Lower lobe of right lung (tissue), 2 donors: ENCODE measurements at regions not wholly inside any gene's neighbourhood (a gene's known extent, or its start where the extent isn't known, plus 50 kb on each side); places are given as distances from the start of the nearest gene placed in this dataset.

Experiments used
- ATAC-seq, 2 donors: fragments of 200-7000 bp; cut with Tn5 transposase; one replicate each; pipeline ENCODE4 v1.9.1; 2020 to 2022; ENCODE audit warnings: mild to moderate bottlenecking in 2 of 2, moderate library complexity in 2 of 2
- DNase-seq: peaks from one replicate; pipeline ENCODE4 v3.0.0-alpha.2; 2020
- H3K27ac ChIP-seq: fragments of 200-600 bp; one replicate; pipeline ENCODE4 v1.8.0; 2022
- H3K27me3 ChIP-seq: fragments of 200-600 bp; one replicate; pipeline ENCODE4 v1.8.0; 2022; ENCODE audit warnings: low read depth
- H3K36me3 ChIP-seq: fragments of 200-600 bp; one replicate; pipeline ENCODE4 v1.8.0; 2022; ENCODE audit warnings: mild to moderate bottlenecking
- H3K4me1 ChIP-seq: fragments of 200-600 bp; one replicate; pipeline ENCODE4 v1.8.0; 2022
- H3K4me3 ChIP-seq: fragments of 200-600 bp; one replicate; pipeline ENCODE4 v1.8.0; 2022; ENCODE audit warnings: mild to moderate bottlenecking
- H3K9me3 ChIP-seq: fragments of 200-600 bp; one replicate; pipeline ENCODE4 v1.8.0; 2022
- intact Hi-C: fragments of 100-400 bp; cut with DNase I; formaldehyde crosslinking; loops from one replicate; pipeline ENCODE4 v1.11.0; 2022
- TF ChIP-seq, protein P1 (sequence below): fragments of 200-600 bp; IDR thresholded peaks from one replicate; pipeline ENCODE4 v1.8.0; 2022; ENCODE audit warnings: antibody characterized with exemption, mild to moderate bottlenecking
- donor health status: DM: no; HTN: yes; CAD: no; lungs with severe emphysema.

DNA sequence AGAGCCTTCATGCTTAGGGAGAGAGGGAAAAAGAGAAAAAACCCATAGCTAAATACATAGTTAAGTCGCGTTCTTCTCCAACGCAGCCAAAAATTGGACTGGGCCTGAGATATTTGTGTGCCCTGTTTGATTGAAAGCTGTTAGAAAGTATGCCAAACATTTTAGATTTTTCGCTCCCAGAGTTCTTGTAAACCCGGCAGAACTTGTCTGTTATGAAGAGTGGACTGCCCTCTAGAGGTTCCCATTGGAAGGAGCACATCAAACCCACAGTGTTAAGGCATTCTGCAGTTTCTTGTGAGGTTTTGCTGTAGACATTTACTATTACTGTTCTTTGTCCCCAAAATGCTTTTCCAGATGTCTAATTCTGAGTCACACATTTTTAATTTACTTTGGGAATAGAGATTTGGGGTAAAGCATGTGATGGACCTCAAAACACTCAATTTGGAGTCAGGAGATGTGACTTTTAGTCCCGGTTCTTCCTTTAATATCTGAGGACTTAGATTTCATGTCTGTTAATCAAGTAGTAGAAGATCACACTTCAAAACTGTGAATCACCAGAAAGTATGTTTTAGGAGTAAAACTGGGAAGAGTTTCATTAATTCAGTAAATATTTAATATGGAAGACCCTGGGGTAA is 96.6 kb downstream of the PCSK1 start:
- H3K4me1 ChIP-seq, result peaks cover 33% of the 10 kb centered on the region
- H3K4me3 ChIP-seq, result no peak overlapping the region
- no peak for DNase-seq
- H3K36me3 ChIP-seq, result no peaks in the 10 kb centered on the region
- no peak overlapping the region for H3K27ac ChIP-seq
- intact Hi-C loops, result loop anchor here (5.0 kb wide), 1 partner anchor 479 kb away; no protein-coding TSS in a partner anchor
- no peaks in the 10 kb centered on the region for H3K9me3 ChIP-seq
- no peaks in the 10 kb centered on the region for H3K27me3 ChIP-seq
- TF ChIP-seq, protein P1, sequence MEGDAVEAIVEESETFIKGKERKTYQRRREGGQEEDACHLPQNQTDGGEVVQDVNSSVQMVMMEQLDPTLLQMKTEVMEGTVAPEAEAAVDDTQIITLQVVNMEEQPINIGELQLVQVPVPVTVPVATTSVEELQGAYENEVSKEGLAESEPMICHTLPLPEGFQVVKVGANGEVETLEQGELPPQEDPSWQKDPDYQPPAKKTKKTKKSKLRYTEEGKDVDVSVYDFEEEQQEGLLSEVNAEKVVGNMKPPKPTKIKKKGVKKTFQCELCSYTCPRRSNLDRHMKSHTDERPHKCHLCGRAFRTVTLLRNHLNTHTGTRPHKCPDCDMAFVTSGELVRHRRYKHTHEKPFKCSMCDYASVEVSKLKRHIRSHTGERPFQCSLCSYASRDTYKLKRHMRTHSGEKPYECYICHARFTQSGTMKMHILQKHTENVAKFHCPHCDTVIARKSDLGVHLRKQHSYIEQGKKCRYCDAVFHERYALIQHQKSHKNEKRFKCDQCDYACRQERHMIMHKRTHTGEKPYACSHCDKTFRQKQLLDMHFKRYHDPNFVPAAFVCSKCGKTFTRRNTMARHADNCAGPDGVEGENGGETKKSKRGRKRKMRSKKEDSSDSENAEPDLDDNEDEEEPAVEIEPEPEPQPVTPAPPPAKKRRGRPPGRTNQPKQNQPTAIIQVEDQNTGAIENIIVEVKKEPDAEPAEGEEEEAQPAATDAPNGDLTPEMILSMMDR, result peak; percentile 85
- peak; percentile 91 to 94 for ATAC-seq

GRCh38 chr5:96335873-96336272 is 97.2 kb downstream of the PCSK1 start:
- intact Hi-C loops, result loop anchor here (5.0 kb wide), 1 partner anchor 479 kb away; no protein-coding TSS in a partner anchor
- peaks cover 33% of the 10 kb centered on the region for H3K4me1 ChIP-seq
- no peak overlapping the region for H3K4me3 ChIP-seq
- no peaks in the 10 kb centered on the region for H3K9me3 ChIP-seq
- peak in 1 of 2 donors; percentile 37 for ATAC-seq
- no peak overlapping the region for H3K27ac ChIP-seq
- DNase-seq, result no peak
- TF ChIP-seq, protein P1, result no peak
- no peaks in the 10 kb centered on the region for H3K36me3 ChIP-seq
- no peaks in the 10 kb centered on the region for H3K27me3 ChIP-seq

DNA sequence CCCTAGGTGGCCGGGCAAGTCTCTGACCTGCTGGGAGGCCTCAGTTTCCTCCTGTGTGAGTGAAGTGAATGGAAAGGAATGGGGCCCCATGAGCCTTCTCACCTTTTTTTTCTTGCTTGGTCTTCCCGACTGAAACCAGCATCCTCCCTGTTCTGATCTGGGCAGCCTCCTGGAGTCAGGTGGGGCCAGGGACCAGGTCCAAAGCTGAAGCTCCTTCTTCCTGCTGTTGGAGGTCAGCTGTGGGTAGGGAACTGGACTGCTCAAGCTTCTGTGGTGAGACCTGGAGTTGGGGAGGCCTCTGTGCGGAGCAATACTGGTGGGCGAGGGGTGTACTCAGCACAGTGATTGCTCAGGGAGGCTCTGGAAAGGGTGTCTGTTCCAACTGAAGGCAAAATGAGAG is 99.7 kb downstream of the PCSK1 start:
- no peaks in the 10 kb centered on the region for H3K27me3 ChIP-seq
- DNase-seq (no peak), ATAC-seq (no peak)
- no peak overlapping the region for H3K27ac ChIP-seq
- peaks cover 18% of the 10 kb centered on the region for H3K4me1 ChIP-seq
- intact Hi-C loops, result no loop called here
- no peak overlapping the region for H3K4me3 ChIP-seq
- TF ChIP-seq, protein P1, result no peak
- no peaks in the 10 kb centered on the region for H3K36me3 ChIP-seq
- no peaks in the 10 kb centered on the region for H3K9me3 ChIP-seq

- H3K36me3 ChIP-seq, result no peaks in the 10 kb centered on the region
- intact Hi-C loops, result no loop called here
- no peak for DNase-seq
- H3K9me3 ChIP-seq, result no peaks in the 10 kb centered on the region
- no peaks in the 10 kb centered on the region for H3K27me3 ChIP-seq
- H3K4me3 ChIP-seq, result no peak overlapping the region
- no peak for ATAC-seq
- TF ChIP-seq, protein P1, result no peak
- peaks cover 13% of the 10 kb centered on the region for H3K4me1 ChIP-seq
- no peak overlapping the region for H3K27ac ChIP-seq
Observed at GRCh38 chr5:96332535-96333366, 100.3 kb downstream of the PCSK1 start.

- Histone ChIP-seq H3K27me3 (no peaks in the 10 kb centered on the region), H3K4me3 (no peak overlapping the region), H3K27ac (no peak overlapping the region), H3K9me3 (no peaks in the 10 kb centered on the region), H3K4me1 (peaks cover 3% of the 10 kb centered on the region), H3K36me3 (no peaks in the 10 kb centered on the region)
- TF ChIP-seq, protein P1, result no peak
- DNase-seq, result no peak
- intact Hi-C loops, result no loop called here
- ATAC-seq, result no peak
Observed at GRCh38 chr5:96331681-96332361, 101.2 kb downstream of the PCSK1 start.
